Tibial nerve (tissue), 4 donors: ENCODE measurements at regions not wholly inside any gene's neighbourhood (a gene's known extent, or its start where the extent isn't known, plus 50 kb on each side); places are given as distances from the start of the nearest gene placed in this dataset.

Experiments
- DNase-seq, 2 donors: peaks; one replicate each; pipeline ENCODE4 v3.0.0-alpha.2; 2019; ENCODE audit warnings: low spot score in 2 of 2
- H3K27ac ChIP-seq, 4 donors: fragments of 200-600 bp; sonication (generic) in 3 of 4; one replicate each; pipeline ENCODE4 v1.5.1; 2017 to 2019; ENCODE audit warnings: mild to moderate bottlenecking in 1 of 4
- H3K27me3 ChIP-seq, 2 donors: fragments of 200-600 bp; sonication (generic) in 1 of 2; one replicate each; pipeline versions ENCODE4 v1.5.1 to v1.6.0; 2017 to 2019
- H3K36me3 ChIP-seq, 3 donors: fragments of 200-600 bp; sonication (generic); one replicate each; pipeline ENCODE4 v1.5.1; 2018 to 2019
- H3K4me1 ChIP-seq, 4 donors: fragments of 200-600 bp; sonication (generic) in 3 of 4; one replicate each; pipeline ENCODE4 v1.5.1; 2017 to 2019
- H3K4me3 ChIP-seq, 4 donors: fragments of 200-600 bp; sonication (generic) in 3 of 4; one replicate each; pipeline ENCODE4 v1.5.1; 2017 to 2019; ENCODE audit warnings: mild to moderate bottlenecking in 1 of 4, moderate library complexity in 1 of 4
- H3K9me3 ChIP-seq, 4 donors: fragments of 200-600 bp; sonication (generic) in 3 of 4; one replicate each; pipeline ENCODE4 v1.5.1; 2017 to 2019
- CTCF ChIP-seq, 5 experiments: fragments of 200-600 bp in 3 of 5; fragments of 450-650 bp in 2 of 5; sonication (generic) in 3 of 5; IDR thresholded peaks; one replicate each; pipeline ENCODE4 v1.5.1; 2016 to 2019; ENCODE audit warnings: antibody characterized with exemption in 5 of 5, mild to moderate bottlenecking in 3 of 5, moderate library complexity in 2 of 5
- EP300 ChIP-seq, 2 donors: sonication (generic); formaldehyde crosslinking; IDR thresholded peaks; one replicate each; pipeline ENCODE4 v1.6.1; 2017; ENCODE audit warnings: antibody characterized with exemption in 2 of 2, mild to moderate bottlenecking in 1 of 2
- POLR2A ChIP-seq, 2 donors: fragments of 450-650 bp; IDR thresholded peaks; one replicate each; pipeline ENCODE4 v1.6.1; 2017; ENCODE audit warnings: antibody characterized with exemption in 2 of 2, mild to moderate bottlenecking in 2 of 2, moderate library complexity in 2 of 2
- WGBS, 2 donors: methylation state at CpG; one replicate each; pipeline ENCODE4 v1.1.5; 2018; 5-methylcytosine and 5-hydroxymethylcytosine counted together

- no peak for TF ChIP-seq POLR2A (IDR thresholded peaks at IDR 0.05)
- TF ChIP-seq EP300 (IDR thresholded peaks at IDR 0.05) = no peak
- no peak for TF ChIP-seq CTCF (IDR thresholded peaks at IDR 0.05)
- no peaks in the 10 kb centered on the region for H3K27me3 ChIP-seq
- DNase-seq = no peak
- H3K4me1 ChIP-seq = no peaks in the 10 kb centered on the region
- WGBS, 2 donors = 78 to 86% methylated on average over 6 of the region's 6 CpGs
- H3K4me3 ChIP-seq = no peak overlapping the region
- no peaks in the 10 kb centered on the region for H3K36me3 ChIP-seq
- no peaks in the 10 kb centered on the region for H3K9me3 ChIP-seq
- no peak overlapping the region for H3K27ac ChIP-seq
These were observed 110.3 kb downstream of the CMPK2 start for GRCh38 chr2:6755456-6755855.

- DNase-seq = no peak
- Histone ChIP-seq H3K36me3 (no peaks in the 10 kb centered on the region), H3K4me1 (no peaks in the 10 kb centered on the region), H3K27me3 (no peaks in the 10 kb centered on the region), H3K9me3 (no peaks in the 10 kb centered on the region), H3K4me3 (no peak overlapping the region), H3K27ac (no peak overlapping the region)
- TF ChIP-seq CTCF (IDR thresholded peaks at IDR 0.05) (no peak), EP300 (IDR thresholded peaks at IDR 0.05) (no peak), POLR2A (IDR thresholded peaks at IDR 0.05) (no peak)
- 89 to 93% methylated on average over 10 of the region's 10 CpGs for WGBS, 2 donors
These were observed 108.5 kb downstream of the CMPK2 start for GRCh38 chr2:6757215-6757614.

GRCh38 chr2:6759689-6760088, 106.0 kb downstream of the CMPK2 start:
- H3K9me3 ChIP-seq = no peaks in the 10 kb centered on the region
- H3K4me3 ChIP-seq = no peak overlapping the region
- no peak overlapping the region for H3K27ac ChIP-seq
- 93 to 95% methylated on average over 2 of the region's 2 CpGs for WGBS, 2 donors
- no peak for TF ChIP-seq CTCF (IDR thresholded peaks at IDR 0.05)
- TF ChIP-seq POLR2A (IDR thresholded peaks at IDR 0.05) = no peak
- no peak for TF ChIP-seq EP300 (IDR thresholded peaks at IDR 0.05)
- no peaks in the 10 kb centered on the region for H3K27me3 ChIP-seq
- no peaks in the 10 kb centered on the region for H3K36me3 ChIP-seq
- DNase-seq = no peak
- H3K4me1 ChIP-seq = no peaks in the 10 kb centered on the region

- no peak for DNase-seq
- Histone ChIP-seq H3K9me3 (no peaks in the 10 kb centered on the region), H3K4me1 (no peaks in the 10 kb centered on the region), H3K27ac (no peak overlapping the region), H3K36me3 (no peaks in the 10 kb centered on the region), H3K27me3 (no peaks in the 10 kb centered on the region), H3K4me3 (no peak overlapping the region)
- WGBS, 2 donors = 96 to 97% methylated on average over 5 of the region's 5 CpGs
- TF ChIP-seq CTCF (IDR thresholded peaks at IDR 0.05) (no peak), POLR2A (IDR thresholded peaks at IDR 0.05) (no peak), EP300 (IDR thresholded peaks at IDR 0.05) (no peak)
These were observed 105.6 kb downstream of the CMPK2 start for GRCh38 chr2:6760132-6760531.

- TF ChIP-seq EP300 (IDR thresholded peaks at IDR 0.05) = no peak
- no peak for TF ChIP-seq CTCF (IDR thresholded peaks at IDR 0.05)
- no peak for TF ChIP-seq POLR2A (IDR thresholded peaks at IDR 0.05)
- H3K4me1 ChIP-seq = no peaks in the 10 kb centered on the region
- no peaks in the 10 kb centered on the region for H3K9me3 ChIP-seq
- WGBS, 2 donors = 90 to 93% methylated on average over 9 of the region's 9 CpGs
- no peak overlapping the region for H3K4me3 ChIP-seq
- DNase-seq = no peak
- H3K27me3 ChIP-seq = no peaks in the 10 kb centered on the region
- no peaks in the 10 kb centered on the region for H3K36me3 ChIP-seq
- H3K27ac ChIP-seq = no peak overlapping the region
These were observed 100.6 kb downstream of the CMPK2 start for GRCh38 chr2:6764968-6765723.
